GM19240 (cell line): ENCODE measurements at regions not wholly inside any gene's neighbourhood (a gene's known extent, or its start where the extent isn't known, plus 50 kb on each side); places are given as distances from the start of the nearest gene placed in this dataset.
"Not testable (repeated sequence)": the region's sequence is repeated elsewhere in the genome, so short reads cannot be mapped to it uniquely, and the experiment has no call there.

Experiments used
- DNase-seq: peaks from one replicate; pipeline ENCODE4 v3.0.0; 2011; ENCODE audit warnings: low spot score; ENCODE audit not compliant: insufficient read length

DNA sequence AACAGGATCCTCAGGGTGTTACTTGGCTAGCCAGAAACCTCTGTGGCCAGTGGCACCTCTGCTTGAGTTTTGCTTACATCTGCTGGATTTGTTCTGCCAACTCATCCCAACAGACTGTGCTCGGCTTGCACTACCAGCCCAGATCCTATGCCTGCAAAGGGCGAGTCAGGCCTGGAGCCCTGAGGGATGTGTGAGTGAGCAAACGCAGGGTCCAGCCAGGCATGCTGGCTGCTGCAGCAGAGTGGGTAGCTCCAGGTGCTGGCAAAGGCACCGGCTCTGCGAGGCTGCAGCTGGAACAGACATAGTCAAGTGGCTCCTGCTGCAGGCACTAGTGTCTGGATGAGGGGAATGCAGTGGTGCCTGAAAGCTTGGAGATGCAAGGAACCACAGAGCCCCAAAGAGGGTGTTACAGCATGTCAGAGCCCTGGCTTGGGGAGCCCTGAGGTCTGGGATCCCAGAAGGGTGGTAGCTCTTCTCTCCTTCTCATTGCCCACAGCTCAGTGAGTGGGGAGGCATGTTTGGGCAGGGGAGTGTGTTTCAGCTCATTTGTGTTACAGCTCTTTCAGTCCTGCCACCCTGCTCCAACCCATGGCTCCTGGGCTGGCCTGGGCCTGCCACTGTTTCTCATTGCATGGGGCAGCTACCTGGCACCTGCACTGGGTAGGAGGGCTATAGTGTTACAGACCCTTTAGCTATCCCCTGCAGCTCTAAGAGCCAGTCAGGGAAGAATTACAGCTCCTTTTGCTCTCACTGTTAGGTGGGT is 332.6 kb downstream of the TAF11L14 start:
- no peak for DNase-seq

DNA sequence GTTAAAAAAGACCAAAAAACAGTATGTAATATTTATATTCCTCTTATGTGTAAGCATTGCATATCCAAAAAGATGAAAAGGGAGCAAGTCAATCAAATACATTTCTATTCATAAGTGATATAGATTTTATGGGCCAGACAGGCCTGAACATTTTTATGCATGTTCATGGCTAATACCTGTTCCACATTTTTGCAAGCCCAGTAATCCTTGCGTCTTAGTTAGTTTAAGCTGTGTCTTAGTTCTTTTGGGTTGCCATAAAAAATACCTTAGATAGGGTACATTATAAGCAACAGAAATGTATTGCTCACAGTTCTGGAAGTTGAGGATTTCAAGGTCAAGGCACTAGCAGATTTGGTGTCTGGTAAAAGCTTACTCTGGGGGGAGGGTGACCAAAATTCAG is 342.1 kb downstream of the TAF11L14 start:
- DNase-seq: no peak

DNA sequence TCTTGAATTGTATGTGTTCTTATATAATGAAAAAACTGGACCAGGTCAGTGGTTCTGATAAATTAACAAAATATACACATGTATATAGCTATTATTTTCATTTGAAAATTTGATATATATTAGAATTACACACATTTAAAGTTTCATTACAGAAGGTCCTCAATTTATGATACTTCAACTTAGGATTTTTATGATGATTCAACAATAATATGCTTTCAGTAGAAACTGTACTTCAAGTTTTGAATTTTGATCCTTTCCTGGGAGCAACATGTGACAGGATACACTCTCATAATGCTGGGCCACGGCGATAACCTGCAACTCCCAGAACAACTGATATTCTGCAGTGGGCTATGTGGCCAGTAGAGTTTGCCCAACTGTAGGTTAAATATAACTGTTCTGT is 344.7 kb downstream of the TAF11L14 start:
- no peak for DNase-seq

DNA sequence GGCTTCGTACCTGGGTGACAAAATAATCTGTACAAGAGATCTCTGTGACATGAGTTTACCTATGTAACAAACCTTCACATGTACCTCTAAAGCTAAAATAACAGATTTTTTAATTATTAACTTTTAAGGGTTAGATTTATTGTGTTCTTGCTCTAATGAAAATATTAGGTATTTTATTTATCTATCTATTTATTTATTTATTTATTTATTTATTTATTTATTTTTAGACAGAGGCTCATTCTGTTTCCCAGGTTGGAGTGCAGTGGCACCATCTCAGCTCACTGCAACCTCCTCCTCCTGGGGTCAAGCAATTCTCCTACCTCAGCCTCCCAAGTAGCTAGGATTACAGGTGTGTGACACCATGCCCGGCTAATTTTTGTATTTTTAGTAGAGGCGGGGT is 348.4 kb downstream of the TAF11L14 start:
- not testable (repeated sequence) for DNase-seq

DNA sequence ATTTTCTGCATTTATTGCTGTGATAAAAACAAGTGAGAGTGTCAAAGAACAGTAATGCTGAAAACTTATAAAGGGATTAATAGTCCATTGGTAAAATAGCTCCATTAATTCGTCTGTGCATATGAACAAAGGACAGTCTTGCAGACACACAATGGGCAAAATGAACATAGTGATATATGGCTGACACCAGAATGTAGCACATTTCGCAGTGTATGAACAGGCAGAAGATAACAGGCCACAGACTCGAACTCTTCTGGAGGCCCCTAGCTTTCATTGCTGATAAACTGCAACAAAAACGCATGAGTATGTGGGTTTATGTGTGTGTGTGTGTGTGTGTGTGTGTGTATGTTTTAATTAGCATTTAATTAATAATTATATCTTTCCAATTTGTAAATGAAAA is 354.8 kb downstream of the TAF11L14 start:
- DNase-seq: no peak

DNA sequence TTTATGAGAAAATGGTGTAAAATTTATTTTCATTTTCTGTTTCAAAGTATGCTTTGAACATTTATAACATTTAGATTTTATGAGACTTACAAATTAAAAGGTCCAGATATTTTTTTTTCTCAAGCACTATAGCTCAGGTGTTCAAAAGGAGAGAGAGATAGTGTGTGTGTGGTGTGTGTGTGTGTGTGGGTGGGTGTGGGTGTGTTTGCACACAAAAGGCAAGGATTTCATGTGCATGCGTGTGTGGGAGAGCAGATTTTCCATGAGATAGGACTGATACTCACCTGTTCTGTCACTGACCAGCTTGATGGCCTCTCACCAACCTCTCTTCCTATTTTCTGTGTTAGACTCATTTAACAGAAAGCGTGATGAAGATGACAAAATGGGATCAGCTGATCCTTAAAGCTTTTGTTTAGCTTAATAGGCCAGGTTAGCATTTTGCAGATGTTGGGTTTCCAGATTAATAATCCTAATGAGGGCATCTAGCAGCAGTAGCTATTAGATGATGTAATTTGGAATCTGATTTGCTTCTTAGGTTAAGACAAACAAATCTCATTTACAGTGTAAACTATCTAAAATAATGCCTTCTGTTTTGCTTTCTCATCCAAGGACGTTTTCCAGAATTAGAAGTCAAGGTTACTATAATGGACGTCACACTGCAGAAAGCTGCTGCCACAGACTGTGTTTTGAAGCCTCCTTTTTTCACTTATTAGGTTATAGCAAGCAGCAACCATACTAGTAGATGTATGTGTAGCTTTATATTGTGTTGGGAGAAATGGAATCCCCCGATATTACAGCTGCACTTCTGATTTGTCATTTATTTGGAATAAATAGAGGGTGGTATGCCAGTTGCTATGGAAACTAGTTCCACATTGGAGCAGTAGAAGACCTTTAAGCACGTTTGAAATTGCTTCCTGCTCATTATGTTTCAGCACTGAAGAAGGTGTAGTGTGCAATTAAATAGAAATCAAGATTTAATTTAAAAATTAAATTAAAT is 355.6 kb downstream of the TAF11L14 start:
- DNase-seq: no peak

DNA sequence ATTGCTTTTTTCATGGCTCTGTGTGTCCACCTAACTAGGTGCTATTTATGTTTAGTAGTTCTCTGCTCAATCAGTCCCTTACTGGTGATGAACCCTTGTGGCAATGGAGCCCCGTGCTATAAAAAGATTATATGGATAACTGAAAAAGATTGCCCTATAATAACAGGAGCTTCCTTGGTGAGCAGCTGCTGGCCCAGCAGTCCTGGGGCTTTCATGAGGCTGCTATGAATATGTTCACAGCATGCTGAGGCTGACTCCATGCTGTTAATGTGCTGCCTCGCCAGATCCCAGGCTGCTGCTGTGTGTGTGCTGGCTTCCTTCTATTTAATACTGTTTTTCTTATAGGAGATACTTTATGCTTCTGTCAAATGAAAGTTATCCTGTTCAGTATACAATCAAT is 357.5 kb downstream of the TAF11L14 start:
- DNase-seq: no peak

DNA sequence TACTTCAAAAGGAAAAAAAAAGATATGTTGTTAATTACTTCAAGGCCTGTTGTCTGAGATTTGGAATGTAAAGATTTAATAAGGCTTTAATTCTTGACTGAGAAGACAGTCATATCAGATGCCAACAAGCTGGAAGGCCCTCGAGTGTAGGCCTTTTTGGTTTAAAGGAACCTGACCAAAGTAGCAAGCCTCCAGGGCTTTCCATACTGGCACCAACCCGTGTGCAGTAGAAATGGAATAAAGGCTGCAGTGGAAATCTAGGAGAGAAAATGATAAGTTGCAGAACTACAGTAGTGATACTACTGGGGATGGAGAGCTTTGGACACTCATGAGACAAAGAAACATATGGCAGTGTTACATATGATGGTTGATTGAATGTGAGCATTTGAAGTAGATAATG is 358.0 kb downstream of the TAF11L14 start:
- no peak for DNase-seq

DNA sequence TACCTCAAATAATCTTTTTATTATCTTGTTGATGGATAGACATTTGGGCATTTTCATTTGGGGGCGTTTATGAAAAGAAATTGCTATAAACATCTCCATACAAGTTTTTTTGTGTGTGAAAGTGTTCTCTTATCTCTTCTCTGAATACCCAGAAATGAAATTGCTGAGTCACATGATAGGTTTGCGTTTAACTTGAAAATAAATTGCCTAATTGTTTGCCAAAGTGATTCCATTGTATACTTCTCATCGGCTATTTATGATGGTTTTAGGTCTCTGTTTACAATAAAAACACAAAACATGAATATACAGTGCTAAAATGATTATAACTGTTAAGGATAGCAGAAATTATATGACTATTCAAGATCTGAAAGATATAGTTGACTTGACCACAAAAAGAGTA is 361.7 kb downstream of the TAF11L14 start:
- no peak for DNase-seq

DNA sequence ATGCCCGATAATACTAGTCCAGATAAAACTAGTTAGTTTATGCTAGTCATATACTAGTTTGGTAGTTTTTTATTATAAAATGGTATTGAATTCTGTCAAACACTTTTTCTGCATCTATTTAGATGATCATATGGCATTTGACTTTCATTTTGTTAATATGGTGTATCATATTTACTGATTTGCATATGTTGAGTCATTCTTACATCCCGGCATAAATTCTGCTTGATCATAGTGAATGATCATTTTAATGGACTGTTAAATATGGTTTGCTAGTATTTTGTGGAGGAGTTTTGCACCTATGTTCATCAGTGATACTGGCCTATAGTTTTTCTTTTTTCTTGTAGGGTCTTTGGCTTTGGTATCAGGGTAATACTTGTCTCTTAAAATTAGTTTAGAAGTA is 365.6 kb downstream of the TAF11L14 start:
- no peak for DNase-seq

DNA sequence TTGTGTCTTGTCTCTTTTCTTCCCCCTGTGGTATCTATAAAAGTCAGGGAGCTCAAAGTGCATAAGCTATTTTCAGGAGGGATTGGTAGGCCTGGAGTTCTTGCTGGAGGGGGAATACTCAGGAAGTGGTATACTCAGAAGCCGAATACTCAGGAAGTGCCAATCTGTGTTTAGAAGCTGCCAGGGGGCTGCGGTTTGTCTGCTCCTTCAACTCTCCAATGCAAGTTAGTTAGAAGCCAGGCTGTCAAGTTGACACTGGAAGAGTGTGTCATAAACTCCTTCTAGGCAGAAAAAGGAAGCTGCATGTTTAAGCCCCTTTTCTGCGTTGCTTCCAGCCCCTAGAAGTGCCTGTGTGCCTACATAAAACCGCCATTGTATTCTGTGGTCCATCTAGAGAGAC is 366.5 kb downstream of the TAF11L14 start:
- DNase-seq: no peak

DNA sequence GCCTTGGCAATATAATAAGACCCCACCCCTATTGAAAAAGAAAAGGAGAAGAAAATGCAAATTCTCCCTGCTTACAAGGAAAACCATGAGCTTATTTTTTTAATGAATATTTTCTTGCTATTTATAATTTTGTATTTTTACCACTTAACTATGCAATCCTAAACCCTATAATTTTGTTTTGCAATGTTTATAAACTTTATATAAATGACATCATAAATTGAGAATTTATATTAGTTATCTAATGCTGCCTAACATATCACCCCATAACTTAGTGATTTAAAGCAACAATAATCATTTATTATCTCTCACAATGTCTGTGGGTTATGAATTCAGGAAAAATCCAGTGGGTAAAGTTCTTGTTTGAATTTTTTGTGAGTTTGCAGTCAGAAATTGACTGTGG is 369.1 kb downstream of the TAF11L14 start:
- no peak for DNase-seq

DNA sequence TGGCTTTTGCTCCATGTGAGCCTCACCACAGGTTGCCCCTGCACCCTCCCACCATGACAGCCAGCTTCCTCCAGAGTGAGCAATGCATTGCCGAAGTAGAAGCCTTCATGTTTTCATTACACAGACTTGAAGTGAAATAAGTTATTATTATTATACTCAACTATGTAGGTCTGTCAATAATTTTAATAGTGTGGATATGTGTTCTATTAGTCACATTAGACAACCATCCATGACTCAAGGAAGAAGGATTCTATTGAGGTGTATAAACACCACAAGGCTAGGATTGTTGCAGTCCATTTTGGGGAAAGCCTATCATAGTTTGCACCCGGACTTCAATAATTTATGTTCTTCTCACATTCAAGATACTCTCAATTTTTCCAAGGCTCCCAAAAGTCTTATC is 369.5 kb downstream of the TAF11L14 start:
- no peak for DNase-seq

DNA sequence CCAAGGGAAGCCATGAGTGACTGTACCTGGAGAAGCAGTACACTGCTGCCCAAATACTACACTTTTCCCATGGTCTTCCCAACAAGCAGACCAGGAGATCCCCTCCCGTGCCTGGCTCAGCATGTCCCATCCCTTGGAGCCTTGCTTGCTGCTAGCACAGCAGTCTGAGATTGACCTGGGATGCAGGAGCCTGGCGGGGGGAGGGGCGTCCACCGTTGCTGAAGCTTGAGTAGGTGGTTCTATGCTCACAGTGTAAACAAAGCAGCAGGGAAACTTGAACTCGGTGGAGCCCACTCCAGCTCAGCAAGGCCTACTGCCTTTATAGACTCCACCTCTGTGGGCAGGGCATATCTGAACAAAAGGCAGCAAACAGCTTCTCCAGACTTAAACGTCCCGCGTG is 372.0 kb downstream of the TAF11L14 start:
- DNase-seq: not testable (repeated sequence)

DNA sequence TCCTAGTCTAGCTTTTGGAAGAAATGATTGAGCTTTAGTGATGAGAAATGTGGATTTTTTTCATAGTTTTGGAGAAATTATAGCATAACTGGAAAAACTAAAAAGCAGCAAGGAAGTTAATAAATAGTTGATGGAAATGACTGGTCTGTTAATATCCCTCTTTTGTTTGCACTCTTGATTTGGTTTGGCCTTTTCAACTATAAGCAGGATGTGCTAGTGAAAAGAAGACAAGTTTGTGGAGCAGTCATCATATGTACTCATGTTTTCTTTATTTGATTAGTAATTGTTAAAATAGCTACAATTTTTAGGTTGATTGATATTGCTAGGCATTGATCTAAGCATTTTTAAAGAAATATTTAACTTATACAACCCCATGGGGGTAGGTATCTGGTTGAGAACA is 374.7 kb downstream of the TAF11L14 start:
- DNase-seq: no peak

DNA sequence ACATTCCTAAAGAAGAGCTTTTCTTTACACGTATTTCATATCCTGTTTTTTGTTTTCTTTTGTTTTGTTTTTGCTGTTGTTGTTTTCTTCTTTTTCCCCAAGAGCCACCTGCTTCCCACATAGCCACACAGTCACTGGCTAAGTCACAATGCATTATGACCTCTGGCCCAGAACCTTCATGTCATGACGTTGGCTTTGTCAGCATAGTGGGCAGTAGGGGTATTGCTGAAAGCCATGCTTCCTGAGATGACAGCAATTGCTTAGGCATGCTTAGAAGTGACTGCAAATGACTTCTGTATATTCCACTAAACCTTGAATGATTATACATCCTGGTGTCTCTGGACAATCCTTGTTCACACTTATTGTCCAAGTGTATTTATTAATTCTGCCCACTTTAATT is 375.8 kb downstream of the TAF11L14 start:
- DNase-seq: no peak

DNA sequence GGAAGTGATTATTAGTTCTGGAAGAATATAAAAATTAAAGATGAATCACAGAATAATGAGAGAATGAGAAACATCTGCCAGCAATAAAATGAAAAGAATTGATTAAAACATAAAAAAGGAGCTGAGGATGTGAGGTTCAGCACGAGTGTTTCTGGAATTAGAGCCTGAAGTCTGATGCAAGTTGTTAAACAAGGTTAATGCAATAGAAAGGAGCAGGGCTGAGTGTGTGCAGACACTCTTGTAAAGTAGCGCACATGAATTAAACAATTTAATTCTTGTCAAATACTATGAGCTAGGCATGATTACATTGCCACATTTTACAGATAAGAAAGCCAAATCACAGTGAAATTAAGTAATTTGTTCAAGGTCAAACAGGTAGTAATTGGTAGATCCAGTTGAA is 384.2 kb downstream of the TAF11L14 start:
- DNase-seq: no peak

DNA sequence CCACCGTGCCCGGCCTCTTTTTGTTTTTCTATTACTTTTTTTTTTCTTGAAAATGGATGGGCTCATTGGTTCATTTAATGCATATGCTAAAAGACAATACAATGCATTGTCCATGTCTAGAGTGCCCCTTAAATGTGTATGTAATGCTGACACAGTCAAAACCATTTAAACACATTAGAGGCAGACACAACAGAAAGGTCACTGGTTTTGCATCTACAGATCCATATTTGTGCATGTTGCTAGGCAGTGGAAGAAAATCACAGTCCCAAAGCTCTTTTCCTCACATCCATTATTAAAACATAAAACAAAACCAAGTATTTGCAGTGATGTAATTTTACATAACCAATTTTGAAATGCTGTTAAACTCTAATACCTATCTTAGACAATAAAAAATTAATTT is 389.0 kb downstream of the TAF11L14 start:
- DNase-seq: no peak

DNA sequence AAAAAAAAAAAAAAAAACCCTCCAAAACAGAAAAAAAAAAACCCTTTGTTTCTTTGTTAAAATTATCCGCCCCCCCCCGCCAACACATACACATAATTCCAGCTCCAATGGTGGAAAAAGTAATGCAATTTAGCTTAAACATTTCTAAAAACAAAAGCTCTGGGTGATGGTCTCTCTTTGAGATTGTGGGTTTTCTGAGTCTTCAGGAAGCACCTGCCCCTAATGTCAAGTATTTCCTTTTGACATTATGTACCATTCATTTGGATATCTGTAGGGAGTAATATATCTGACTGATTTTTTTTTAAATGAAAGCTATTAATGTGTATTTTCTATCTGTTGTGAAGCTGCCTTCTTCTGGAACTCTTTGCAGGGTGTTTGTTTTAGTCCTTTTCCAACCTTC is 389.7 kb downstream of the TAF11L14 start:
- DNase-seq: no peak

DNA sequence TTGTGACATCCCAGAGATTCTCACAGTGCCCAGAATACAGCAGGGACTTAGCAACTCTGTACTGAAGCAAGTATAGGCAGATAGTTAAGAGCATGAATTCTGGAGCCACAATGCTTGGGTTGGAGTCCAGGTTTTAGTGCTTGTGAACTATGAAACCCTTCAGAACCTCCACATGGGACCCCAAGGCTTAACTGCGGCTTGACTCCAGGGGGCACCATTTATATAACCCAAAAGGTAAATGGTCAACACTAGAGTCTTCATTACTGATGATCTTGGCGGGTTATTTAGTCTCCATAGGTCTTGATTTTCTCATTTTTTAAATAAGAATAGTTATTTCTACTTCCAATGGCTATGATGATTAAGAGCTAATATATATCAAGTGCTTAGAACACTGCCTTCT is 390.3 kb downstream of the TAF11L14 start:
- DNase-seq: no peak

DNA sequence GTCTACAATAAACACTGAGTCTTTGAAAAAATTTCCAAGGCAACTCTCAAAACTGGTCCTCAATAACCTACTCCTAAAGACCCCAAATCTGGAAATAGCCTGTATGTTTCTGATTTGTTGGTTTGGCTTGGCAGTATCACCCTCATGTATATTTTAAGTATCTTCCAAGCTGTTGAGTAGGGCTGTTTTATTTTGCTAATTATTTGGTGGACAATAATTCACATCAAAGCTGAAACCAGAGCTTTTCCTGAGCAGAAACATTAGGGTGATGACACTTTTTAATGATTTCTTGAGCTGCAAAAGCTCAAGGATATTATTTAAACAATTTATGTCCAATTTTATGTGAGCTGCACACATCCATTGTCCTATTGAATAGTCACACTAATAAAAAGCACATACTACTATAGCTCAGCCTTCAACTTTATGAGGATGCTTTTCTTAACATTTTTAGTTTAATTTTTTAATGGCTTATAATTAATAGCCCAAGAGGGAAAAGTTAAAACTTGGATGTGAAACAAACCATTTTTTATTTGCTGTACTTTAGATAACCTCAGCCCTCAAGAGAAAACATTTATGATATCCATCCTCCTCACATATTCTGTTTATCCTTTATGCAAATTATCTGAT is 393.1 kb downstream of the TAF11L14 start:
- no peak for DNase-seq

DNA sequence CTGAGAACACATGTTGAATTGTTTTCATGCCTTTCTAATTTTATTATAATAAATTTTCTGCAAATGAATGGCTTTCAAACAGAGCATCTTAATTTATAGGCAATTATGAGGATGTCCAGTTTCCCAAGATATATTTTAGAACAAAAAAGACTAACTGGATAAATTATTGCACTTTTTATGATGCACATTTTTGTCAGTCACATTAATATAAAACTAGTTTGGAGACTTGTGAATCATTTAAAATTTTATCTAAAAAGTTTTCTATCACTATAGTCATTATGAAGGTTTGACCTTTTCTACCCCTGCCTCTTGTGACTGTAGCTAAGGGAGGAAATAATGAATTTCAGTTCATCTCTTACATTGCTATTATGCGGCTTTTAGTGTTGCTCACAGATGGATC is 393.8 kb downstream of the TAF11L14 start:
- no peak for DNase-seq
